Globus pallidus (tissue), 1 donor: ENCODE measurements at regions not wholly inside any gene's neighbourhood (a gene's known extent, or its start where the extent isn't known, plus 50 kb on each side); places are given as distances from the start of the nearest gene placed in this dataset.
A peak's percentile ranks its signal among the peaks of the same experiment; 100 is the strongest.
"Not testable (repeated sequence)": the region's sequence is repeated elsewhere in the genome, so short reads cannot be mapped to it uniquely, and the experiment has no call there.

Experiments
- DNase-seq: peaks from one replicate; pipeline ENCODE4 v3.0.0-alpha.2; 2015; ENCODE audit warnings: low spot score

GRCh38 chr4:105050896-105051295 is 95.8 kb upstream of the TET2 start:
- no peak for DNase-seq

GRCh38 chr4:105057370-105058105 is 89.1 kb upstream of the TET2 start:
- peak; percentile 11 for DNase-seq

- no peak for DNase-seq
Observed at GRCh38 chr4:105058177-105058812, 88.4 kb upstream of the TET2 start.

- no peak for DNase-seq
Observed at GRCh38 chr4:105059337-105059736, 87.3 kb upstream of the TET2 start.

GRCh38 chr4:105060628-105061027 is 86.0 kb upstream of the TET2 start:
- DNase-seq = peak; percentile 51

- DNase-seq = peak; percentile 29
Observed at GRCh38 chr4:105061136-105061696, 85.5 kb upstream of the TET2 start.

- DNase-seq = no peak
Observed at GRCh38 chr4:105061731-105062130, 84.9 kb upstream of the TET2 start.

GRCh38 chr4:105066401-105066800 is 80.3 kb upstream of the TET2 start:
- DNase-seq = no peak

- no peak for DNase-seq
Observed at GRCh38 chr4:105067431-105067830, 79.2 kb upstream of the TET2 start.

GRCh38 chr4:105067946-105068345 is 78.7 kb upstream of the TET2 start:
- DNase-seq = no peak

GRCh38 chr4:105068516-105068915 is 78.2 kb upstream of the TET2 start:
- DNase-seq = no peak

- not testable (repeated sequence) for DNase-seq
Observed at GRCh38 chr4:105072095-105072494, 74.6 kb upstream of the TET2 start.

- DNase-seq = no peak
Observed at GRCh38 chr4:105074097-105074496, 72.6 kb upstream of the TET2 start.

- DNase-seq = no peak
Observed at GRCh38 chr4:105075045-105075444, 71.6 kb upstream of the TET2 start.

- DNase-seq = peak; percentile 5
Observed at GRCh38 chr4:105088110-105088879, 58.4 kb upstream of the TET2 start.

- no peak for DNase-seq
Observed at GRCh38 chr4:105092356-105092755, 54.3 kb upstream of the TET2 start.

- DNase-seq = no peak
Observed at GRCh38 chr4:105092768-105093167, 53.9 kb upstream of the TET2 start.

GRCh38 chr4:105093975-105094374 is 52.7 kb upstream of the TET2 start:
- DNase-seq = no peak
